PC-9 (cell line): ENCODE measurements at regions not wholly inside any gene's neighbourhood (a gene's known extent, or its start where the extent isn't known, plus 50 kb on each side); places are given as distances from the start of the nearest gene placed in this dataset.

Experiments used
- BruUV-seq: library from RNA; stranded (reverse); fragments of 400-500 nt; replicated peaks from 2 replicates; lab custom pipeline; 2021; lab: Mats Ljungman, UMichigan
- CTCF ChIA-PET: fragments of 300-600 bp; sonication (Branson Sonifier 250); formaldehyde crosslinking; loops from one replicate; lab custom pipeline; 2022; ENCODE audit warnings: antibody characterized with exemption; lab: Charles Lee
- POLR2A ChIA-PET: fragments of 300-600 bp; sonication (Branson Sonifier 250); formaldehyde crosslinking; loops from one replicate; lab custom pipeline; 2022; ENCODE audit warnings: antibody characterized with exemption; ENCODE audit not compliant: unreplicated experiment; lab: Charles Lee
- DNase-seq, 2 experiments: peaks; one replicate each; pipeline versions ENCODE4 v3.0.0 to v3.0.0-alpha.2; 2015 to 2022; ENCODE audit warnings: mixed read lengths in 1 of 2
- H2AFZ ChIP-seq: fragments of 200-600 bp; sonication (generic); 2 replicates; pipeline ENCODE4 v1.8.1; 2017; ENCODE audit warnings: antibody characterized with exemption
- H3F3A ChIP-seq: fragments of 200-600 bp; sonication (generic); 2 replicates; pipeline ENCODE4 v1.8.1; 2017; ENCODE audit warnings: antibody characterized with exemption, mild to moderate bottlenecking, low read depth; ENCODE audit not compliant: insufficient read depth
- H3K27ac ChIP-seq: fragments of 200-600 bp; sonication (generic); 2 replicates; pipeline ENCODE4 v1.6.1; 2016; ENCODE audit warnings: mixed run types
- H3K27me3 ChIP-seq: fragments of 200-600 bp; sonication (generic); 2 replicates; pipeline ENCODE4 v1.6.1; 2016; ENCODE audit warnings: low read depth, mixed run types; ENCODE audit not compliant: insufficient read depth
- H3K36me3 ChIP-seq: fragments of 200-600 bp; sonication (generic); 2 replicates; pipeline ENCODE4 v1.6.1; 2016; ENCODE audit warnings: low read depth, mixed run types
- H3K4me1 ChIP-seq: fragments of 200-600 bp; sonication (generic); replicated peaks from 2 replicates; pipeline ENCODE4 v1.6.1; 2016; ENCODE audit warnings: mixed run types; ENCODE audit not compliant: insufficient read depth
- H3K4me2 ChIP-seq: fragments of 200-600 bp; sonication (generic); 2 replicates; pipeline ENCODE4 v1.6.1; 2017; ENCODE audit warnings: mixed run types
- H3K4me3 ChIP-seq: fragments of 200-600 bp; sonication (generic); 2 replicates; pipeline ENCODE4 v1.6.1; 2016; ENCODE audit warnings: mixed run types
- H3K79me2 ChIP-seq: fragments of 200-600 bp; sonication (generic); 2 replicates; pipeline ENCODE4 v1.6.1; 2017; ENCODE audit warnings: low read depth, mixed run types
- H3K9me2 ChIP-seq: fragments of 200-600 bp; sonication (generic); 2 replicates; pipeline ENCODE4 v1.8.1; 2017; ENCODE audit warnings: mild to moderate bottlenecking; ENCODE audit not compliant: insufficient read depth
- H3K9me3 ChIP-seq: fragments of 200-600 bp; sonication (generic); 2 replicates; pipeline ENCODE4 v1.8.1; 2016; ENCODE audit warnings: low read depth; ENCODE audit not compliant: insufficient read depth
- H4K20me1 ChIP-seq: fragments of 200-600 bp; sonication (generic); 2 replicates; pipeline ENCODE4 v1.8.1; 2017; ENCODE audit not compliant: insufficient read depth
- CTCF ChIP-seq: fragments of 200-600 bp; sonication (generic); conservative IDR thresholded peaks from 2 replicates; pipeline ENCODE4 v1.6.1; 2017; ENCODE audit warnings: mixed run types, antibody characterized with exemption, mild to moderate bottlenecking, moderate library complexity
- EZH2 ChIP-seq: fragments of 200-600 bp; sonication (generic); IDR thresholded peaks from 2 replicates; pipeline ENCODE4 v1.8.0; 2017; ENCODE audit warnings: antibody characterized with exemption, low read depth
- intact Hi-C: fragments of 100-400 bp; cut with micrococcal nuclease; formaldehyde crosslinking; loops from one replicate; pipeline ENCODE4 v1.10.0; 2022; ENCODE audit not compliant: unreplicated experiment

GRCh38 chr6:84390851-84391250, 163.4 kb upstream of the CEP162 start:
- no peaks in the 10 kb centered on the region for H4K20me1 ChIP-seq
- POLR2A ChIA-PET = no interaction called here
- H3K9me2 ChIP-seq = no peaks in the 10 kb centered on the region
- H3K36me3 ChIP-seq = no peaks in the 10 kb centered on the region
- H2AFZ ChIP-seq = no peak overlapping the region
- CTCF ChIA-PET = no interaction called here
- intact Hi-C loops = no loop called here
- no peaks in the 10 kb centered on the region for H3K4me1 ChIP-seq
- H3F3A ChIP-seq = no peaks in the 10 kb centered on the region
- H3K4me2 ChIP-seq = no peak overlapping the region
- BruUV-seq = no TSS peak
- no peaks in the 10 kb centered on the region for H3K79me2 ChIP-seq
- no peak overlapping the region for H3K27ac ChIP-seq
- H3K27me3 ChIP-seq = no peaks in the 10 kb centered on the region
- no peak for DNase-seq
- no peak overlapping the region for H3K4me3 ChIP-seq
- TF ChIP-seq CTCF (no peak), EZH2 (no peak)
- no peaks in the 10 kb centered on the region for H3K9me3 ChIP-seq

GRCh38 chr6:84390334-84390733, 162.9 kb upstream of the CEP162 start:
- Histone ChIP-seq H3K4me1 (no peaks in the 10 kb centered on the region), H3K9me2 (no peaks in the 10 kb centered on the region), H3K4me3 (no peak overlapping the region), H2AFZ (no peak overlapping the region), H3K36me3 (no peaks in the 10 kb centered on the region), H3K27ac (no peak overlapping the region), H3K4me2 (no peak overlapping the region), H4K20me1 (no peaks in the 10 kb centered on the region), H3F3A (no peaks in the 10 kb centered on the region), H3K79me2 (no peaks in the 10 kb centered on the region), H3K27me3 (no peaks in the 10 kb centered on the region), H3K9me3 (no peaks in the 10 kb centered on the region)
- intact Hi-C loops = no loop called here
- POLR2A ChIA-PET = no interaction called here
- BruUV-seq = no TSS peak
- DNase-seq = no peak
- TF ChIP-seq EZH2 (no peak), CTCF (no peak)
- CTCF ChIA-PET = no interaction called here

GRCh38 chr6:84379142-84379541, 151.7 kb upstream of the CEP162 start:
- Histone ChIP-seq H3K9me2 (no peaks in the 10 kb centered on the region), H3K4me1 (no peaks in the 10 kb centered on the region), H3K9me3 (no peaks in the 10 kb centered on the region), H3F3A (no peaks in the 10 kb centered on the region), H2AFZ (no peak overlapping the region), H3K27me3 (no peaks in the 10 kb centered on the region), H4K20me1 (no peaks in the 10 kb centered on the region), H3K79me2 (no peaks in the 10 kb centered on the region), H3K4me2 (no peak overlapping the region), H3K27ac (no peak overlapping the region), H3K4me3 (no peak overlapping the region), H3K36me3 (no peaks in the 10 kb centered on the region)
- CTCF ChIA-PET = no interaction called here
- POLR2A ChIA-PET = interaction anchor here (0.6 kb wide), 1 partner anchor 331 kb away, joined by 17 read pairs; no protein-coding TSS in a partner anchor
- intact Hi-C loops = no loop called here
- no TSS peak for BruUV-seq
- no peak for DNase-seq
- TF ChIP-seq CTCF = no peak
- TF ChIP-seq EZH2 = no peak
